Prostate gland (tissue), 2 donors: ENCODE measurements at regions not wholly inside any gene's neighbourhood (a gene's known extent, or its start where the extent isn't known, plus 50 kb on each side); places are given as distances from the start of the nearest gene placed in this dataset.

Source experiments
- DNase-seq: peaks from one replicate; pipeline ENCODE4 v3.0.0-alpha.2; 2019; ENCODE audit warnings: low spot score
- H3K27ac ChIP-seq, 2 donors: fragments of 200-600 bp; sonication (generic); 2 replicates each; pipeline ENCODE4 v1.5.1; 2017 to 2019
- H3K27me3 ChIP-seq: fragments of 200-600 bp; sonication (generic); replicated peaks from 2 replicates; pipeline ENCODE4 v1.5.1; 2019; ENCODE audit not compliant: insufficient read depth
- H3K36me3 ChIP-seq, 2 donors: fragments of 200-600 bp; sonication (generic); 1 replicate in 1 of 2; 2 replicates in 1 of 2; pipeline versions ENCODE4 v1.5.1 to v1.8.1; 2017 to 2019
- H3K4me1 ChIP-seq: fragments of 200-600 bp; sonication (generic); replicated peaks from 2 replicates; pipeline ENCODE4 v1.5.1; 2019
- H3K4me3 ChIP-seq, 2 donors: fragments of 200-600 bp; sonication (generic); 2 replicates each; pipeline ENCODE4 v1.5.1; 2017 to 2019
- H3K9me3 ChIP-seq: fragments of 200-600 bp; sonication (generic); 2 replicates; pipeline ENCODE4 v1.5.1; 2017
- CTCF ChIP-seq, 4 experiments: fragments of 200-600 bp in 2 of 4; fragments of 450-650 bp in 2 of 4; sonication (generic) in 2 of 4; IDR thresholded peaks; 1 replicate in 3 of 4; 2 replicates in 1 of 4; pipeline ENCODE4 v1.5.1; 2016 to 2019; ENCODE audit warnings: antibody characterized with exemption in 4 of 4, mild to moderate bottlenecking in 2 of 4, moderate library complexity in 2 of 4
- POLR2A ChIP-seq: fragments of 450-650 bp; IDR thresholded peaks from one replicate; pipeline ENCODE4 v1.6.1; 2016; ENCODE audit warnings: antibody characterized with exemption, mild to moderate bottlenecking
- POLR2AphosphoS5 ChIP-seq: sonication (generic); formaldehyde crosslinking; IDR thresholded peaks from one replicate; pipeline ENCODE4 v1.6.1; 2017; ENCODE audit warnings: antibody characterized with exemption
- WGBS: methylation state at CpG from one replicate; pipeline ENCODE4 v1.1.5; 2018; 5-methylcytosine and 5-hydroxymethylcytosine counted together
- intact Hi-C: fragments of 100-400 bp; cut with DNase I; formaldehyde crosslinking; loops from one replicate; pipeline ENCODE4 v1.14.2; 2022

GRCh38 chr5:17928581-17928981, 294.3 kb downstream of the TAF11L14 start:
- Histone ChIP-seq H3K27me3 (no peaks in the 10 kb centered on the region), H3K9me3 (no peaks in the 10 kb centered on the region), H3K4me3 (no peak overlapping the region), H3K36me3 (no peaks in the 10 kb centered on the region), H3K27ac (no peak overlapping the region), H3K4me1 (no peaks in the 10 kb centered on the region)
- peak; percentile 8 for DNase-seq
- 30% methylated on average over 2 of the region's 2 CpGs for WGBS
- intact Hi-C loops = no loop called here
- TF ChIP-seq POLR2AphosphoS5 = no peak
- no peak for TF ChIP-seq POLR2A

- H3K27me3 ChIP-seq = no peaks in the 10 kb centered on the region
- intact Hi-C loops = no loop called here
- H3K4me1 ChIP-seq = no peaks in the 10 kb centered on the region
- DNase-seq = no peak
- H3K36me3 ChIP-seq = no peaks in the 10 kb centered on the region
- H3K9me3 ChIP-seq = no peaks in the 10 kb centered on the region
- WGBS = 10% methylated on average over 1 of the region's 1 CpG
- TF ChIP-seq CTCF (IDR thresholded peaks at IDR 0.05) = no peak
- no peak for TF ChIP-seq POLR2AphosphoS5
- TF ChIP-seq POLR2A = no peak
- H3K4me3 ChIP-seq = no peak overlapping the region
- H3K27ac ChIP-seq = no peak overlapping the region
Observed at GRCh38 chr5:17929171-17929570, 294.9 kb downstream of the TAF11L14 start.

GRCh38 chr5:17930346-17930745, 296.1 kb downstream of the TAF11L14 start:
- Histone ChIP-seq H3K27ac (no peak overlapping the region), H3K36me3 (no peaks in the 10 kb centered on the region), H3K27me3 (no peaks in the 10 kb centered on the region), H3K4me3 (no peak overlapping the region), H3K4me1 (no peaks in the 10 kb centered on the region), H3K9me3 (no peaks in the 10 kb centered on the region)
- intact Hi-C loops = no loop called here
- TF ChIP-seq CTCF (IDR thresholded peaks at IDR 0.05) (no peak), POLR2AphosphoS5 (no peak), POLR2A (no peak)
- DNase-seq = no peak

GRCh38 chr5:17944046-17944445, 309.8 kb downstream of the TAF11L14 start:
- DNase-seq = no peak
- Histone ChIP-seq H3K27ac (no peak overlapping the region), H3K4me3 (no peak overlapping the region), H3K36me3 (no peaks in the 10 kb centered on the region), H3K9me3 (no peaks in the 10 kb centered on the region), H3K4me1 (no peaks in the 10 kb centered on the region), H3K27me3 (no peaks in the 10 kb centered on the region)
- TF ChIP-seq POLR2AphosphoS5 = no peak
- no peak for TF ChIP-seq POLR2A
- TF ChIP-seq CTCF (IDR thresholded peaks at IDR 0.05) = no peak
- intact Hi-C loops = no loop called here
- 67% methylated on average over 3 of the region's 3 CpGs for WGBS

- WGBS = 69% methylated on average over 1 of the region's 1 CpG
- DNase-seq = no peak
- no peaks in the 10 kb centered on the region for H3K27me3 ChIP-seq
- TF ChIP-seq CTCF (IDR thresholded peaks at IDR 0.05) (no peak), POLR2AphosphoS5 (no peak), POLR2A (no peak)
- no peak overlapping the region for H3K4me3 ChIP-seq
- H3K27ac ChIP-seq = no peak overlapping the region
- H3K4me1 ChIP-seq = no peaks in the 10 kb centered on the region
- intact Hi-C loops = no loop called here
- H3K36me3 ChIP-seq = no peaks in the 10 kb centered on the region
- no peaks in the 10 kb centered on the region for H3K9me3 ChIP-seq
Observed at GRCh38 chr5:17947029-17947428, 312.8 kb downstream of the TAF11L14 start.
